ENCODE measurements at regions not wholly inside any gene's neighbourhood (a gene's known extent, or its start where the extent isn't known, plus 50 kb on each side); places are given as distances from the start of the nearest gene placed in this dataset.

DNA sequence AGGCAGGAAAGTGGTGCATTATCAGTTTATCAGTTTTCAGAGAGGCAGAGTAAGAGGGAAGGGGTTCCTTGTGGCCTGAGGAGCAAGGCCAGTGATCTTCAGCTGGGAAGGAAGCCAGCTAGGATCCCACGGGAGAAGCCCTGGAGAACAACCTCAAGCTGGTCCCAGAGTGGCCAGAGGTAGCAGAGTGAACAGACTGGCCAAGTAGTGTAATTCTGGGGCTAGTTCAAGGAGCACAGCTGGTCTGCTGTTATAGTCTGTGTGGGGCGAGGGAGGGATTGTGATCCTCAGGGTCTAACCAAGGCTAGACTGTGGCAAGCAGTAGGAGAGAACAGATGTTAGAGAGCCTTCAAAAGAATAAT, 164.6 kb downstream of the CARTPT start:
- no peak for ATAC-seq
- Histone ChIP-seq H3K27ac (ENCODE audit: extremely low read length, insufficient read depth, low read length) (no peak overlapping the region), H3K79me2 (ENCODE audit: insufficient read depth, low read length) (no peaks in the 10 kb centered on the region), H3K4me2 (ENCODE audit: low read depth, low read length) (no peak overlapping the region), H3K27me3 (ENCODE audit: control insufficient read depth in 1 of 2, insufficient read depth in 2 of 2, low read length in 2 of 2) (peaks cover 0 to 8% of the 10 kb centered on the region in 2 experiments; a peak in 3 of 5 replicates), H2AFZ (ENCODE audit: low read length) (no peak overlapping the region), H3K36me3 (replicated peaks in 1 of 2; ENCODE audit: control insufficient read depth in 1 of 2, insufficient read depth in 2 of 2, low read length in 2 of 2) (no peaks in the 10 kb centered on the region), H3K9ac (ENCODE audit: insufficient read depth, low read depth, low read length) (no peak overlapping the region), H3K4me3 (replicated peaks in 1 of 3; ENCODE audit: insufficient read depth in 1 of 3, low read depth in 2 of 3, low read length in 3 of 3) (no peak overlapping the region), H3K4me1 (ENCODE audit: insufficient read depth, low read length) (no peaks in the 10 kb centered on the region), H4K20me1 (ENCODE audit: insufficient read depth, low read length) (no peaks in the 10 kb centered on the region), H3K9me3 (ENCODE audit: low read length) (no peaks in the 10 kb centered on the region)
- DNase-seq (ENCODE audit: low spot score) = no peak
- no peak for FAIRE-seq
- CTCF ChIA-PET (ENCODE audit: low intra/inter-chr PET ratio, low total read pairs) = no interaction called here
- POLR2A ChIA-PET = no interaction called here
- 15% methylated on average over 2 of the region's 2 CpGs for WGBS (ENCODE audit: low lambda C conversion rate)
- TF ChIP-seq NFYB (CRISPR knock-in tag; IDR thresholded peaks at IDR 0.05) (no peak), JARID2 (CRISPR knock-in tag; IDR thresholded peaks at IDR 0.05; ENCODE audit: insufficient replicate concordance) (no peak), KLF6 (CRISPR knock-in tag; IDR thresholded peaks at IDR 0.05) (no peak), MIER2 (CRISPR knock-in tag; IDR thresholded peaks at IDR 0.05) (no peak), ZBTB7B (CRISPR knock-in tag; IDR thresholded peaks at IDR 0.05) (no peak), SIX4 (CRISPR knock-in tag; IDR thresholded peaks at IDR 0.05) (no peak), ATRX (CRISPR knock-in tag; IDR thresholded peaks at IDR 0.05; ENCODE audit: borderline replicate concordance) (no peak), ZFP36L1 (CRISPR knock-in tag; IDR thresholded peaks at IDR 0.05) (no peak), ZNF292 (CRISPR knock-in tag; IDR thresholded peaks at IDR 0.05; ENCODE audit: borderline replicate concordance, low read depth) (no peak), ZMYM4 (CRISPR knock-in tag; IDR thresholded peaks at IDR 0.05) (no peak), NCOA1 (CRISPR knock-in tag; IDR thresholded peaks at IDR 0.05) (no peak), AKAP8 (CRISPR knock-in tag; IDR thresholded peaks at IDR 0.05) (no peak), TP53 (CRISPR knock-in tag; conservative IDR thresholded peaks at IDR 0.05) (no peak), RAD51 (IDR thresholded peaks at IDR 0.05; ENCODE audit: borderline replicate concordance) (no peak), ZNF432 (CRISPR knock-in tag; IDR thresholded peaks at IDR 0.05; ENCODE audit: borderline replicate concordance) (no peak), ZNF547 (CRISPR knock-in tag; IDR thresholded peaks at IDR 0.05) (no peak)
- TF ChIP-seq, protein P1, sequence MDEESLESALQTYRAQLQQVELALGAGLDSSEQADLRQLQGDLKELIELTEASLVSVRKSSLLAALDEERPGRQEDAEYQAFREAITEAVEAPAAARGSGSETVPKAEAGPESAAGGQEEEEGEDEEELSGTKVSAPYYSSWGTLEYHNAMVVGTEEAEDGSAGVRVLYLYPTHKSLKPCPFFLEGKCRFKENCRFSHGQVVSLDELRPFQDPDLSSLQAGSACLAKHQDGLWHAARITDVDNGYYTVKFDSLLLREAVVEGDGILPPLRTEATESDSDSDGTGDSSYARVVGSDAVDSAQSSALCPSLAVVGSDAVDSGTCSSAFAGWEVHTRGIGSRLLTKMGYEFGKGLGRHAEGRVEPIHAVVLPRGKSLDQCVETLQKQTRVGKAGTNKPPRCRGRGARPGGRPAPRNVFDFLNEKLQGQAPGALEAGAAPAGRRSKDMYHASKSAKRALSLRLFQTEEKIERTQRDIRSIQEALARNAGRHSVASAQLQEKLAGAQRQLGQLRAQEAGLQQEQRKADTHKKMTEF (CRISPR knock-in tag; IDR thresholded peaks at IDR 0.05) = no peak
- TF ChIP-seq, protein P2, sequence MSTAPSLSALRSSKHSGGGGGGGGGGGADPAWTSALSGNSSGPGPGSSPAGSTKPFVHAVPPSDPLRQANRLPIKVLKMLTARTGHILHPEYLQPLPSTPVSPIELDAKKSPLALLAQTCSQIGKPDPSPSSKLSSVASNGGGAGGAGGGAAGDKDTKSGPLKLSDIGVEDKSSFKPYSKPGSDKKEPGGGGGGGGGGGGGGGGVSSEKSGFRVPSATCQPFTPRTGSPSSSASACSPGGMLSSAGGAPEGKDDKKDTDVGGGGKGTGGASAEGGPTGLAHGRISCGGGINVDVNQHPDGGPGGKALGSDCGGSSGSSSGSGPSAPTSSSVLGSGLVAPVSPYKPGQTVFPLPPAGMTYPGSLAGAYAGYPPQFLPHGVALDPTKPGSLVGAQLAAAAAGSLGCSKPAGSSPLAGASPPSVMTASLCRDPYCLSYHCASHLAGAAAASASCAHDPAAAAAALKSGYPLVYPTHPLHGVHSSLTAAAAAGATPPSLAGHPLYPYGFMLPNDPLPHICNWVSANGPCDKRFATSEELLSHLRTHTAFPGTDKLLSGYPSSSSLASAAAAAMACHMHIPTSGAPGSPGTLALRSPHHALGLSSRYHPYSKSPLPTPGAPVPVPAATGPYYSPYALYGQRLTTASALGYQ (CRISPR knock-in tag; IDR thresholded peaks at IDR 0.05) = no peak
- intact Hi-C loops (cut with micrococcal nuclease; ENCODE audit: unreplicated experiment) = no loop called here
- in situ Hi-C loops (cut with HindIII; ENCODE audit: extremely low pct_ligation_motif_present, low pct_unique_long_range_greater_than_20kb) = no loop called here
- no TSS peak for BruUV-seq (replicated peaks)
